ENCODE measurements at regions not wholly inside any gene's neighbourhood (a gene's known extent, or its start where the extent isn't known, plus 50 kb on each side); places are given as distances from the start of the nearest gene placed in this dataset.

DNA sequence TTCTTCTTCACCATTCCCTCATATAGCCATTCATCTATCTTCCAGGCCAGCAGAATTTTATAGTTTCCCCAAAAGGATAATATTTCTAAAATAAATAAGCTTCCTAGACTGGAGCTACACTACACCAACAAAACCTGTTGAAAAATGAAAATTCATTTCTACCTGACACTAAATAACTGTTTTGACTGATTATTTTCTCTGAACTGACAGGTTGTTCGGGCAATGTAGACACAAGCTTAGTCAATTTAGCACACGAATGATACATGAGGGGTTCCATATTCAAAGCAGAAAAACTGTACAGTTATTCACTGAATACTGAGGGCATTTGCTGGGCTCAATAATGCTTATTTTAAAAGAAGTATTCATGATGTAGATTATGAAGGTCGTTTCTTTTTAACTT is 589.7 kb downstream of the LIG4 start:
- dilution Hi-C loops (cut with MboI; ENCODE audit: extremely low pct_ligation_motif_present, low sequenced_read_pairs): no loop called here
- no TSS peak for BruUV-seq (replicated peaks)

DNA sequence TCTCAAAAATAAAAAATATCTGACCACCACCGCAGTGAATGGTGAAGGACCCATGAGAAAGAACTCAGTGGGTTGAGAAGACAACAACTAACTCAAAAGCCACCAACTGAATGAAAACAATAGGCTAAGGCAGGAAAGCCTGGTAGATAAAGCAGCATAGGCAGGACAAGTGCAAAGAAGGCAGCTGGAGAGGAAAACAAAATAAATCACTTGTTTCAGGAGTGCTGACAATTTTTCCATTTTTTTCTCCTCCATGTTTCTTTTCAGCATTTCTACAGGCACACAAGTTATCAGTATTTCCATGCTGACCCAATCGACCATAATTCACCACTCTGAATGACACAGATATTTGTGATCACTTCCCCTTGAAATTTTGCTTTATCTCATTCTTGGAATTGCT is 597.8 kb downstream of the LIG4 start:
- no peak overlapping the region for H3K4me2 ChIP-seq (ENCODE audit: insufficient read depth, low read length)
- peaks cover 6% of the 10 kb centered on the region for H3K4me1 ChIP-seq (ENCODE audit: control insufficient read depth, extremely low read depth, insufficient read depth, low read length)
- no peak overlapping the region for H3K4me3 ChIP-seq (replicated peaks in 1 of 3; ENCODE audit: insufficient read depth in 1 of 3, low read depth in 1 of 3, low read length in 3 of 3)
- no peak for FAIRE-seq
- ChIA-PET CTCF (interaction anchor here (0.7 to 1.2 kb wide), 5 partner anchors 14 to 167 kb away, joined by 3 to 4 read pairs (median 3); no protein-coding TSS in a partner anchor), POLR2A (no interaction called here)
- no peaks in the 10 kb centered on the region for H3K36me3 ChIP-seq (ENCODE audit: control insufficient read depth in 2 of 2, extremely low read depth in 1 of 2, insufficient read depth in 2 of 2, low read length in 2 of 2)
- H3K9ac ChIP-seq (replicated peaks; ENCODE audit: extremely low read depth, insufficient read depth, low read length): no peak overlapping the region
- H3K79me2 ChIP-seq (ENCODE audit: control insufficient read depth, insufficient read depth, low read length): no peaks in the 10 kb centered on the region
- H3K9me3 ChIP-seq (replicated peaks; ENCODE audit: control insufficient read depth, insufficient read depth, low read length): no peaks in the 10 kb centered on the region
- no peak for TF ChIP-seq FOS (IDR thresholded peaks at IDR 0.05; ENCODE audit: borderline replicate concordance, insufficient read depth, low read length)
- no peak for TF ChIP-seq JUN (IDR thresholded peaks at IDR 0.05; ENCODE audit: borderline replicate concordance, insufficient read depth, insufficient read length, low read depth)
- no peak for TF ChIP-seq POLR2AphosphoS5 (IDR thresholded peaks at IDR 0.05; ENCODE audit: insufficient read depth, low read depth, low read length)
- TF ChIP-seq, protein P1, sequence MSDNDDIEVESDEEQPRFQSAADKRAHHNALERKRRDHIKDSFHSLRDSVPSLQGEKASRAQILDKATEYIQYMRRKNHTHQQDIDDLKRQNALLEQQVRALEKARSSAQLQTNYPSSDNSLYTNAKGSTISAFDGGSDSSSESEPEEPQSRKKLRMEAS (IDR thresholded peaks at IDR 0.05; ENCODE audit: insufficient read depth, insufficient read length): no peak
- TF ChIP-seq MYC (IDR thresholded peaks at IDR 0.05; ENCODE audit: low read depth, low read length): no peak
- no peak for TF ChIP-seq GATA2 (IDR thresholded peaks at IDR 0.05; ENCODE audit: insufficient read depth, insufficient read length, low read depth, low read length)
- no peak for TF ChIP-seq EZH2 (IDR thresholded peaks at IDR 0.05; ENCODE audit: borderline replicate concordance, low read depth, low read length, severe bottlenecking)
- TF ChIP-seq, protein P2, sequence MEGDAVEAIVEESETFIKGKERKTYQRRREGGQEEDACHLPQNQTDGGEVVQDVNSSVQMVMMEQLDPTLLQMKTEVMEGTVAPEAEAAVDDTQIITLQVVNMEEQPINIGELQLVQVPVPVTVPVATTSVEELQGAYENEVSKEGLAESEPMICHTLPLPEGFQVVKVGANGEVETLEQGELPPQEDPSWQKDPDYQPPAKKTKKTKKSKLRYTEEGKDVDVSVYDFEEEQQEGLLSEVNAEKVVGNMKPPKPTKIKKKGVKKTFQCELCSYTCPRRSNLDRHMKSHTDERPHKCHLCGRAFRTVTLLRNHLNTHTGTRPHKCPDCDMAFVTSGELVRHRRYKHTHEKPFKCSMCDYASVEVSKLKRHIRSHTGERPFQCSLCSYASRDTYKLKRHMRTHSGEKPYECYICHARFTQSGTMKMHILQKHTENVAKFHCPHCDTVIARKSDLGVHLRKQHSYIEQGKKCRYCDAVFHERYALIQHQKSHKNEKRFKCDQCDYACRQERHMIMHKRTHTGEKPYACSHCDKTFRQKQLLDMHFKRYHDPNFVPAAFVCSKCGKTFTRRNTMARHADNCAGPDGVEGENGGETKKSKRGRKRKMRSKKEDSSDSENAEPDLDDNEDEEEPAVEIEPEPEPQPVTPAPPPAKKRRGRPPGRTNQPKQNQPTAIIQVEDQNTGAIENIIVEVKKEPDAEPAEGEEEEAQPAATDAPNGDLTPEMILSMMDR (IDR thresholded peaks at IDR 0.05; ENCODE audit: extremely low read depth in 1 of 2, insufficient read depth in 1 of 2, low read depth in 1 of 2, low read length in 2 of 2): no peak
- TF ChIP-seq POLR2A (IDR thresholded peaks at IDR 0.05; ENCODE audit: low read depth, low read length): no peak
- dilution Hi-C loops (cut with MboI; ENCODE audit: extremely low pct_ligation_motif_present, low sequenced_read_pairs) (no loop called here), intact Hi-C loops (cut with micrococcal nuclease) (no loop called here)
- no peaks in the 10 kb centered on the region for H3K27me3 ChIP-seq (ENCODE audit: control insufficient read depth in 2 of 2, insufficient read depth in 2 of 2, low read length in 2 of 2)
- H3K9me1 ChIP-seq (replicated peaks; ENCODE audit: control insufficient read depth, extremely low read depth, insufficient read depth, low read length): no peaks in the 10 kb centered on the region
- no TSS peak for BruUV-seq (replicated peaks)
- no peaks in the 10 kb centered on the region for H4K20me1 ChIP-seq (replicated peaks; ENCODE audit: control insufficient read depth, extremely low read depth, insufficient read depth, low read length)
- DNase-seq (ENCODE audit: low read depth, low spot score): peak; percentile 59
- no peak overlapping the region for H2AFZ ChIP-seq (ENCODE audit: low read depth, low read length)
- no peak overlapping the region for H3K27ac ChIP-seq (ENCODE audit: insufficient read depth, low read depth, low read length)

More for the DNA sequence above, 589.7 kb downstream of the LIG4 start:
- H3K9me1 ChIP-seq (replicated peaks; ENCODE audit: control insufficient read depth, extremely low read depth, insufficient read depth, low read length): no peaks in the 10 kb centered on the region
- ChIA-PET CTCF (interaction anchor here (1.2 kb wide), 1 partner anchor 14 kb away, joined by 3 read pairs; no protein-coding TSS in a partner anchor), POLR2A (no interaction called here)
- TF ChIP-seq EZH2 (IDR thresholded peaks at IDR 0.05; ENCODE audit: borderline replicate concordance, low read depth, low read length, severe bottlenecking) (no peak), FOS (IDR thresholded peaks at IDR 0.05; ENCODE audit: borderline replicate concordance, insufficient read depth, low read length) (no peak), MYC (IDR thresholded peaks at IDR 0.05; ENCODE audit: low read depth, low read length) (no peak), JUN (IDR thresholded peaks at IDR 0.05; ENCODE audit: borderline replicate concordance, insufficient read depth, insufficient read length, low read depth) (no peak), GATA2 (IDR thresholded peaks at IDR 0.05; ENCODE audit: insufficient read depth, insufficient read length, low read depth, low read length) (no peak)
- TF ChIP-seq, protein P1 (IDR thresholded peaks at IDR 0.05; ENCODE audit: insufficient read depth, insufficient read length): no peak
- H4K20me1 ChIP-seq (replicated peaks; ENCODE audit: control insufficient read depth, extremely low read depth, insufficient read depth, low read length): no peaks in the 10 kb centered on the region
- intact Hi-C loops (cut with micrococcal nuclease): no loop called here
- H3K9ac ChIP-seq (replicated peaks; ENCODE audit: extremely low read depth, insufficient read depth, low read length): no peak overlapping the region
- FAIRE-seq (no peak), DNase-seq (ENCODE audit: low read depth, low spot score) (no peak)
- no peak overlapping the region for H3K4me2 ChIP-seq (ENCODE audit: insufficient read depth, low read length)
- H3K27me3 ChIP-seq (ENCODE audit: control insufficient read depth in 2 of 2, insufficient read depth in 2 of 2, low read length in 2 of 2): no peaks in the 10 kb centered on the region
- H3K9me3 ChIP-seq (replicated peaks; ENCODE audit: control insufficient read depth, insufficient read depth, low read length): no peaks in the 10 kb centered on the region
- no peaks in the 10 kb centered on the region for H3K36me3 ChIP-seq (ENCODE audit: control insufficient read depth in 2 of 2, extremely low read depth in 1 of 2, insufficient read depth in 2 of 2, low read length in 2 of 2)
- H3K79me2 ChIP-seq (ENCODE audit: control insufficient read depth, insufficient read depth, low read length): no peaks in the 10 kb centered on the region
- no peak overlapping the region for H3K4me3 ChIP-seq (replicated peaks in 1 of 3; ENCODE audit: insufficient read depth in 1 of 3, low read depth in 1 of 3, low read length in 3 of 3)
- no peaks in the 10 kb centered on the region for H3K4me1 ChIP-seq (ENCODE audit: control insufficient read depth, extremely low read depth, insufficient read depth, low read length)
- H3K27ac ChIP-seq (ENCODE audit: insufficient read depth, low read depth, low read length): no peak overlapping the region
- H2AFZ ChIP-seq (ENCODE audit: low read depth, low read length): no peak overlapping the region
